ENCODE measurements at regions not wholly inside any gene's neighbourhood (a gene's known extent, or its start where the extent isn't known, plus 50 kb on each side); places are given as distances from the start of the nearest gene placed in this dataset.

GRCh38 chr22:49540913-49541692 lies 286.6 kb downstream of the BRD1 start:
- DNase-seq, result no peak

- DNase-seq, result no peak
Observed at GRCh38 chr22:49540084-49540912, 287.4 kb downstream of the BRD1 start.

DNA sequence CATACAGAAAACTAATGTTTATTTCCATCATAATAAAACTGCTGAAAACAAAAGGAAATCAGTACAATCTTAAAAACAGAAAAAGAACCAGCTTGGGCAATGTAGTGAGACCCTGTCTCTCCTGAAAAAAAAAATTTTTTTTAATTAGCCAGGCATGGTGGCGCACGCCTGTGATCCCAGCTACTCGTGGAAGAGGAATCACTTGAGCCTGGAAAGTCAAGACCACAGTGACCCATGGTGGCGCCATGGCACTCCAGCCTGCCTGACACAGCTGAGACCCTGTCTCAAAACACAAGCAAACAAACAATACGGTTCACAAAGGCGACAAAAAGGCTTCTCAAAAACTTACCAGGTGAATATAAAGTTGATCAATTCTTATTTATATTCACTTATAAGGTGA lies 289.7 kb downstream of the BRD1 start:
- no peak for DNase-seq

DNA sequence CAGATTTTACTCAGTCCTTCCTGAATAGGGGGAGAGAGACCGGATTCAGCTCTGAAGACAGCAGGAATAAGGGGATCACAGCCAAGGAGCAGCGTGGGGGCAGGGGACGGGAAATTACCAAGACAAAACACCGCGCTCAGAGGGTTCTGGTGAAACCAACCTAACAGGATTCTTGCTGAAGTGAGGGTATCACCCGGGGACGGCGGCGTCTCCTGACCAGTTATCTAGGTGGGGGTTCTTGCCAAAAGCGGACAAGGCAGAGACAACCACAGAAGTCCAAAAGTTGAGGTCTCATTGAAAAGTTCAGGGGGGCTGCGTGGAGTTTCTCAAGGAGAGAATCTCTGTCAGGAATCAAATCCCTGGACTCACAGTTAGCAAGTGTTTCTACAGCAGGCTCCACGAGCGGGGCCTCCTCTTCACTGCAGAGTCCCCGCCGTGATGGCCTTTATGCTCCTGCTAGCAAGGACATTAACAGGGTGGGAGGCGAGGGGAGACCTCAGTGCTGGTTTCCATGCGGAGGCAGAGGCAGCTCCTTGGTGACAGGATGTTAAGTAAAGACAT lies 291.0 kb downstream of the BRD1 start:
- DNase-seq, result no peak

- DNase-seq, result no peak
Observed at GRCh38 chr22:49535527-49536125, 292.0 kb downstream of the BRD1 start.

- no peak for DNase-seq
Observed at GRCh38 chr22:49535126-49535525, 292.5 kb downstream of the BRD1 start.

GRCh38 chr22:49534386-49534785 lies 293.3 kb downstream of the BRD1 start:
- no peak for DNase-seq

- no peak for DNase-seq
Observed at GRCh38 chr22:49533886-49534285, 293.8 kb downstream of the BRD1 start.

- no peak for DNase-seq
Observed at GRCh38 chr22:49532869-49533802, 294.5 kb downstream of the BRD1 start.

DNA sequence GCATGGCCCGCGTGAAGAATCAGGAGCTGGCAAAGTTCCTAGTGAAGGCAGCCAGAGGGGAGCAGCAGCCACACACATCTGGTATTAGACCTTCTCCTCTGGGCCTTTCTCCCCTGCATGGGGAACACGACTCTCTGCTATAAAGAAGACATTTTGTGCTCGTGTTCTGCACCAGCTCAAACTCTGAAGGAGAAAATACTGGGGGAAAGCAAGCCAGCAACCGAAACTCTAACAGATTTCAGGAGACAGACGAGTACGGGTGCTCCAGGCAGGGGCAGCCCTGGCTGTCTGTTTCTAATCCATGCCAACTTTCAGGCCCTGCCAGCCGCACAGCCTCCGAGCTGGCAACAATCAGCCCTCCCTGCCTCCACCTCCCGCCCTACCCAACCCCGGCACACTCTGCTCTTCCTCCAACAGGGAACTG lies 296.3 kb downstream of the BRD1 start:
- DNase-seq, result no peak

DNA sequence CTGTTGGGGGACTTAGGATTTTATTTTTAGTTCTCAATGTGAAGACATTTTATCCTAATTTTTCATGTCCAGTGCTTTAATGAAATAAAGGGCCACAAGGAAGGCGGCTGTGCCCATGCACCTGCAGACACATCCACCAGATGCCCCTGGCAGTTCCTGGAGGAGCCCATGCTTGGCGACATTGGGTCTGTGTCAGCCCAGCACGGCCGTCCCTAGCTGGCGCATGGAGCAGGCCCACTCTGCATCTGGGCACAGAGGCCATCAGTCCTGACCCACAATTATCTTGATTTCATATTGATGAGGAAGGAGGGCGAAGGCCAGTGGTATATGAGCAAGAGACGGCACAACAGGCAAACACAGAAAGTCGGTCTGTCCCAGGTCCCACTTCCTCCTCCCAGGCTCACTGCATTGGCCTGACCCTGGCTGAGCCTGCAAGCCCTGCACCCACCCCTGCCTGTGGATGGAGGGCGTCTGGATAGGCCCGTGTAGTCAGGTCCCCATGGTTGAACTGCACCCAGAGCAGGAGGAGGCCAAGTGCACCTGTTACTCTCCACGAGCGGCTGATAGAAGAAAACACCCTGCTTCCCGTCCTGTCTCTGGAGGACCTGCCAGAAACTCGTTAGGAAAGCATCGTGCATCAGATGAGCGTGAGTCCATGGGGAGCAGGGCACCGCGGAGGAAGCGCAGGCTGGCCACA lies 296.9 kb downstream of the BRD1 start:
- DNase-seq, result no peak

DNA sequence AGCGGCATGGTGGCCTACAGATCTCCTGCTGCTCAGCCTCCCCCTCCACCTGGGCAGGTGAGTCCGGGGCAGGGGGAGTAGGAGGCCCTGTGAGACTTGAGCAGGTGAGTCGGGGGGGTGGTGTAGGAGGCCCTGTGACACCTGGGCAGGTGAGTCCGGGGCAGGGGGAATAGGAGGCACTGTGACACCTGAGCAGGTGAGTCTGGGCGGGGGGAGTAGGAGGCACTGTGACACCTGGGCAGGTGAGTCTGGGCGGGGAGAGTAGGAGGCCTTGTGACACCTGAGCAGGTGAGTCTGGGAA lies 299.3 kb downstream of the BRD1 start:
- DNase-seq, result no peak

- DNase-seq, result no peak
Observed at GRCh38 chr22:49527611-49528419, 299.9 kb downstream of the BRD1 start.

- DNase-seq, result no peak
Observed at GRCh38 chr22:49525801-49526535, 301.7 kb downstream of the BRD1 start.

- no peak for DNase-seq
Observed at GRCh38 chr22:49525360-49525759, 302.3 kb downstream of the BRD1 start.

GRCh38 chr22:49524362-49524761 lies 303.3 kb downstream of the BRD1 start:
- DNase-seq, result no peak

- no peak for DNase-seq
Observed at GRCh38 chr22:49523374-49524008, 304.2 kb downstream of the BRD1 start.

DNA sequence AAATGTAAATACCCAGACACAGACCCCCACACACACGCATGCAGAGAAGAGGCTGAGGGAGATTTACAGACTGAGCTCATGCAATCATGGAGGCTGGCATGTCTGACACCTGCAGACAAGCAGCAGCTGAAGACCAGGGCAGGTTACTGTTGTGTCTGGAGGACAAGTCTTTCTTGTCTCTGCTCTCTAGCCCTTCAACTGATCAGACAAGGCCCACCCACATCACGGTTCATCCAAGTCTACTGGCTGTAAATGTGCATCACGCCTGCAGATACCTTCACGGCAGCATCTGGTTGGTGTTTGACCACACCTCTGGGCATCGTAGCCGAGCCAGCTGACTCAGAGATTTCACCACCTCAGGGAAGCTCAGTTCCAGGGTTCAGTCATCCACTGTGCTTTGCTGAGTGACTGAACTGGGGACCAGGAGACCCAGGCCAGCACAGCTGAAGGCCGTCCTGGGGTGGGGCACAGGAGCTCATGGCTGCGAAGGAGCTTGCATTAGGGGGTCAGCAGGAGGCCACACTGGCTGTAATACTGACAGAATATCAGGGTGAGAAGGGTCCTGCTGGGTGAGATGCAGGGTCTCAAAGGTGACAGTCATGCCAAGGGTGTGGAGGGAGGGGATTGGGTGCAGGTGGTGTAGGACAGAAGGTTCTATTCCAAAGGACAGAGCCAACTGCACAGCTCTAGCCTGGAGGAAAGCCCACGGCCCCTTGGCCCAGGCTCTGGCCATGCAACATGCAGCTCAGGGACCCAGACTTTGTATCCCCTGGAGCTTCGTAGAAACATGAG lies 304.9 kb downstream of the BRD1 start:
- no peak for DNase-seq

- DNase-seq, result no peak
Observed at GRCh38 chr22:49521787-49522224, 305.9 kb downstream of the BRD1 start.
